Progenitor cell of endocrine pancreas (in vitro differentiated cells): ENCODE measurements at regions not wholly inside any gene's neighbourhood (a gene's known extent, or its start where the extent isn't known, plus 50 kb on each side); places are given as distances from the start of the nearest gene placed in this dataset.

ENCODE experiments used
- DNase-seq: peaks from one replicate; pipeline ENCODE4 v3.0.0; 2021; ENCODE audit warnings: low spot score; ENCODE audit not compliant: unreplicated experiment
- H3K27ac Mint-ChIP-seq: 2 replicates; pipeline ENCODE4 v1.8.0; 2021; ENCODE audit warnings: mild to moderate bottlenecking, moderate library complexity, mixed read lengths
- H3K27me3 Mint-ChIP-seq: 2 replicates; pipeline ENCODE4 v1.8.0; 2021; ENCODE audit warnings: mixed read lengths
- H3K36me3 Mint-ChIP-seq: 2 replicates; pipeline ENCODE4 v1.8.0; 2022; ENCODE audit warnings: mixed read lengths; ENCODE audit not compliant: insufficient read depth
- H3K4me1 Mint-ChIP-seq: 2 replicates; pipeline ENCODE4 v1.8.0; 2021; ENCODE audit warnings: low read depth, mixed read lengths
- H3K4me3 Mint-ChIP-seq: 2 replicates; pipeline ENCODE4 v1.8.0; 2021; ENCODE audit warnings: low read depth, mild to moderate bottlenecking, moderate library complexity, mixed read lengths
- H3K9me3 Mint-ChIP-seq: 2 replicates; pipeline ENCODE4 v1.8.0; 2021; ENCODE audit warnings: low read depth, mixed read lengths
- TF ChIP-seq, protein P1 (sequence below): fragments of 200-600 bp; sonication (generic); IDR thresholded peaks from one replicate; pipeline ENCODE4 v1.5.0; 2021; ENCODE audit warnings: antibody characterized with exemption, mild to moderate bottlenecking; ENCODE audit not compliant: unreplicated experiment

DNA sequence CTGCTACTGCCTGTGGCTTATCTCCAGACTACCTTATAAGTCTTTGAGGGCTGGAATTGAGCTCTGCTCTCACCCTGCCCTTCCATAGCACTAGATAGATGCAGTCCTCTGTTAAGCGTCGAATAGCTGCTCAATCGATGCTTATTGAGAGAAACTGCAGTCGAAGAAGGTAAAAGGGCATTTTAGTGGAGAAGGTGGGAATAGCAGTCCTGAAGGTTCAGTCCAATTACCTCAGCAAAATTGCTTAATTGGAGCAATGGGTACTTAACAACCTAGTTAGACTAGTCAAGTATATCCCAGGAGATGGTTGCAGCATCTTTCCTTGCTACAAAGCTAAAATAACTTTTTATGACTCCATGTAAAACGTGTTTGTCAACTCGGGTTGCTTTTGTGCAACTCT lies 66.8 kb upstream of the NT5E start:
- TF ChIP-seq, protein P1, sequence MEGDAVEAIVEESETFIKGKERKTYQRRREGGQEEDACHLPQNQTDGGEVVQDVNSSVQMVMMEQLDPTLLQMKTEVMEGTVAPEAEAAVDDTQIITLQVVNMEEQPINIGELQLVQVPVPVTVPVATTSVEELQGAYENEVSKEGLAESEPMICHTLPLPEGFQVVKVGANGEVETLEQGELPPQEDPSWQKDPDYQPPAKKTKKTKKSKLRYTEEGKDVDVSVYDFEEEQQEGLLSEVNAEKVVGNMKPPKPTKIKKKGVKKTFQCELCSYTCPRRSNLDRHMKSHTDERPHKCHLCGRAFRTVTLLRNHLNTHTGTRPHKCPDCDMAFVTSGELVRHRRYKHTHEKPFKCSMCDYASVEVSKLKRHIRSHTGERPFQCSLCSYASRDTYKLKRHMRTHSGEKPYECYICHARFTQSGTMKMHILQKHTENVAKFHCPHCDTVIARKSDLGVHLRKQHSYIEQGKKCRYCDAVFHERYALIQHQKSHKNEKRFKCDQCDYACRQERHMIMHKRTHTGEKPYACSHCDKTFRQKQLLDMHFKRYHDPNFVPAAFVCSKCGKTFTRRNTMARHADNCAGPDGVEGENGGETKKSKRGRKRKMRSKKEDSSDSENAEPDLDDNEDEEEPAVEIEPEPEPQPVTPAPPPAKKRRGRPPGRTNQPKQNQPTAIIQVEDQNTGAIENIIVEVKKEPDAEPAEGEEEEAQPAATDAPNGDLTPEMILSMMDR = no peak
- Mint-ChIP-seq H3K4me1 (peaks cover 1% of the 10 kb centered on the region), H3K27me3 (no peaks in the 10 kb centered on the region), H3K36me3 (peaks cover 5% of the 10 kb centered on the region), H3K9me3 (peaks cover 13% of the 10 kb centered on the region), H3K27ac (no peak overlapping the region), H3K4me3 (no peak overlapping the region)
- DNase-seq = no peak

DNA sequence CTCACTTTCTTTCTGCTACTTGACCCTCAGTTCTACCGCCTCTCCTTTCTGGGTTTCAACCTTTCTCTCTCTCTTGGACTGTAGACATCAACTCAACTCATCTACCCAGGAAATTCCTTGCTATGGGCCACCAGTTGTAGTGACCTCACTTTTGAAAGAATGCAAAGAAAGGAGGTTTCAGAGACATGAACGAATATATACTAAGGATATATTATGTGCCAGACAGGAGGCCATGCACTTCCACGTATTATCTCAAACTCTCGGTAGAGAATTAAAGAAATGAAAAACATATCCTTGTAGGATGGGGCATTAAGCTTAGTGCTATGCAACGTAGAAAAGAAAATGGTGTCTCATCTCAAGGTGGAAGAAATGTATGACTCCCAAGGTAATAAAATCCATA lies 67.3 kb upstream of the NT5E start:
- Mint-ChIP-seq H3K27ac (no peak overlapping the region), H3K9me3 (peaks cover 14% of the 10 kb centered on the region), H3K27me3 (no peaks in the 10 kb centered on the region), H3K36me3 (peaks cover 5% of the 10 kb centered on the region), H3K4me1 (peaks cover 1% of the 10 kb centered on the region), H3K4me3 (no peak overlapping the region)
- no peak for DNase-seq
- TF ChIP-seq, protein P1 = no peak

DNA sequence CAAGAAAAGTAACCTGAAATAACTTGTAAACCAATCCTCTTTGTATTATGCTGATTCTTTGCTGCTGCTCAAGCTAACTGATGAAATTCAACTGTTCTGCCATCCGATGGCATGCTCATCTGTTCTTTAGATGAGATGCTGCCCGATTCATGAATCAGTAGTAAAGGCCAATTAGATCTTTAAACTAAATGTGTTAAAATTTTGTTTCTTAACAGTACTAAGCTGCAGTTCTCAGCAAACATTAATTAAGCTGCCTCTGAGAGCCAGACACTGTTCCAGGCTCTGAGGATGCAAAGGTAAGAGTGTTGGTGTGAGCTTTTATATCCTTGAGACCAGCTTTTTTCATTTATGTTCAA lies 77.0 kb upstream of the NT5E start:
- DNase-seq = no peak
- TF ChIP-seq, protein P1 = no peak
- no peaks in the 10 kb centered on the region for H3K27me3 Mint-ChIP-seq
- H3K36me3 Mint-ChIP-seq = no peaks in the 10 kb centered on the region
- no peak overlapping the region for H3K4me3 Mint-ChIP-seq
- H3K4me1 Mint-ChIP-seq = no peaks in the 10 kb centered on the region
- no peak overlapping the region for H3K27ac Mint-ChIP-seq
- peaks cover 3% of the 10 kb centered on the region for H3K9me3 Mint-ChIP-seq

DNA sequence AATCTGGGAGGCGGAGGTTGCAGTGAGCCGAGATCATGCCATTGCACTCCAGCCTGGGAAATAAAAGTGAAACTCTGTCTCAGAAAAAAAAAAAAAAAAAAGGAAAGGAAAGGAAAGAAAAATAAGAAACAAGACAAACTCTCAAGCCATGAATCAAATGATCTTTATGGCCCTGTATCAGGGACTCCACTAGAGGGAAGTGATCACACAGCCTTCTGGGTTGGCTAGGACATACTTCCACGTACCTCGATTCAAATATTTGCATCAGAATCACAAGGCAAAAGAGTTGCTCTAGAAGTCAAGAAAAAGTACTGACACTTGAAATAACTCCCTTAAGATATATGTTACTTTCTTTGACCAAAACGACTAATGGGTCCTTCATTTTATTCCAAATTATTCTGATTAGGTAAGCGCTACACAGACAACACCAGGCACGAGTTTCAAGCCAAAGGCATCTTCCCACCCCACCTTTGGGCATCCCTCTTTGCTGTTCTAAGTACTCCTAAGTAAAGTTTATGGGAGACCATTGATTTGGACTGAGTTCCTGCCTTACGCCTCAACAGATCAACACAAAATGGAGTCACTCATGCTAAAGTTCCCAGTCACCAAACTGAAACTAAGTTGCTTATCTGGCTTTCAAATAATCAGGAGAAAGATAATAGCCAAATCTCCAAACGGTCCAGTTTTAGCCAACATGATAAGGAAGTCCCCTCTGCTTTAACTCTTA lies 77.5 kb upstream of the NT5E start:
- no peaks in the 10 kb centered on the region for H3K36me3 Mint-ChIP-seq
- no peak for DNase-seq
- H3K27me3 Mint-ChIP-seq = no peaks in the 10 kb centered on the region
- no peaks in the 10 kb centered on the region for H3K4me1 Mint-ChIP-seq
- no peak overlapping the region for H3K27ac Mint-ChIP-seq
- peaks cover 3% of the 10 kb centered on the region for H3K9me3 Mint-ChIP-seq
- no peak overlapping the region for H3K4me3 Mint-ChIP-seq
- TF ChIP-seq, protein P1 = no peak

DNA sequence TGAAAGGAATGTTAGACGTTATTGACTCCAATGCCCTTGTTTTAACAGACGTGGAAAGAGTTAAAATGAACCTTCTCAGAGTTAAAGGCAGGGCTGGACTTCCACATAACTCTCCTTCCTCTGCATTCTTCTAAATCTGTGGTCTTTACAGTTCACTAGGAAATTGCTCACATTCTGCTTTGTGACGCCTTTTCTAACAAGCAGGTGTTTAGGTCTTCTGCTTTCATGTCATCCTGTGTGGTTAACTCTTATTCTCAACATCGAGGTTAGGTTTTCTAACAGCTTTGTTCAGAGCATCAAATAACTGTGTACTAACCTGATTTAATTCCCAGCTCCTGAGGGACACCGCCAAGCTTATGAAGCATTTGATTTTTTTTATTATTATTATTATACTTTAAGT lies 81.3 kb upstream of the NT5E start:
- peaks cover 3% of the 10 kb centered on the region for H3K9me3 Mint-ChIP-seq
- no peak overlapping the region for H3K4me3 Mint-ChIP-seq
- DNase-seq = no peak
- TF ChIP-seq, protein P1 = no peak
- H3K36me3 Mint-ChIP-seq = no peaks in the 10 kb centered on the region
- no peak overlapping the region for H3K27ac Mint-ChIP-seq
- H3K27me3 Mint-ChIP-seq = no peaks in the 10 kb centered on the region
- H3K4me1 Mint-ChIP-seq = no peaks in the 10 kb centered on the region
